ENCODE measurements at regions not wholly inside any gene's neighbourhood (a gene's known extent, or its start where the extent isn't known, plus 50 kb on each side); places are given as distances from the start of the nearest gene placed in this dataset.
"Not testable (repeated sequence)": the region's sequence is repeated elsewhere in the genome, so short reads cannot be mapped to it uniquely, and the experiment has no call there.

DNA sequence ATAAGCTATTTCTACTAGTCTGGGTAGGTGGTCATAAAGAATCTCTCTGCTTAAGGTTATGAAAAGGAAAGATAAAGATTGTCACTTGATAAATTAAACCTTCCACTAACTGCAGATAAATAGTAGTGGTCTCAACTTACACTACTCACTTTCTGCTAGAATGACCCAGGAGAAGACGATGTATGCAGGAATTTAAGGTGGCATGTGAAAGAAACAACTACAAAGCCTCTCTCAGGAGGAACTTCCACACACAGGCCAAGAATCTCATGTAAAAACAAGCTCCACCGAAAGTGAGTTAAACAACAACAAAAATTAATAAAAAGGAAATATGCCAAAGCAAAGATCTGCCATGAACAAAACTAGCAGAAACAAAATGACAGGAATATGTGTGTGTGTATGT is 165.4 kb downstream of the CDC14C start:
- DNase-seq (no peak), ATAC-seq (ENCODE audit: low read depth in 2 of 2) (no peak)
- H3K4me3 Mint-ChIP-seq, result no peak overlapping the region
- H3K4me1 Mint-ChIP-seq, result no peaks in the 10 kb centered on the region
- H3K27ac Mint-ChIP-seq, result no peak overlapping the region
- Histone ChIP-seq H3K4me1 (ENCODE audit: control insufficient read depth, insufficient read depth, low read length, poor library complexity, severe bottlenecking) (no peaks in the 10 kb centered on the region), H3K9me3 (ENCODE audit: control insufficient read depth in 2 of 2, low read length in 2 of 2) (no peaks in the 10 kb centered on the region), H3K36me3 (ENCODE audit: control insufficient read depth, insufficient read depth, low read length) (no peaks in the 10 kb centered on the region), H3K27me3 (ENCODE audit: control insufficient read depth, insufficient read depth, low read length) (no peaks in the 10 kb centered on the region), H3K4me3 (ENCODE audit: low read depth, low read length) (no peak overlapping the region), H3K27ac (ENCODE audit: insufficient read depth, low read length, poor library complexity, severe bottlenecking) (no peak overlapping the region)
- no peaks in the 10 kb centered on the region for H3K27me3 Mint-ChIP-seq
- no peaks in the 10 kb centered on the region for H3K36me3 Mint-ChIP-seq
- H3K9me3 Mint-ChIP-seq, result peaks cover 0 to 6% (median 1%) of the 10 kb centered on the region in 7 donors

DNA sequence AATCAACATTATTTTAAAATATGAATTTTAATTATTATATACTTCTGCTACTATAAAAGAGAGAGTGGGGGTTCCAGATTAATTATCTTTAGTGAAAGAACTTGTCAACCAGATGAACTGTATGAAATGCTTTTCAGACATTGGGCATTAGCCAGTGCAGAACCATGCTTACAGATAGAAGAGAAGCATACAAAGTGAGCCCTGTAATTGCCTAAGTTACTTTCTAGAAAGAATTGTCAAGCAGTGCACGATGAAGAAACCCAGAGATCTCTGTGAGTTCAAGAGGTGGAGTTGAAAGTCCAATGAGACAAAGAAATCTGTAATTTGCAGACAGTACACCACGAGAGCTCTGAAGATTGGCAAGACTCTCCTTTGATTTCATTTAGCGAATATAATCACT is 166.7 kb downstream of the CDC14C start:
- ATAC-seq (ENCODE audit: low read depth in 2 of 2), result no peak
- H3K4me3 Mint-ChIP-seq, result no peak overlapping the region

GRCh38 chr7:49091519-49091918 is 167.2 kb downstream of the CDC14C start:
- Histone ChIP-seq H3K4me1 (ENCODE audit: control insufficient read depth, insufficient read depth, low read length, poor library complexity, severe bottlenecking) (no peaks in the 10 kb centered on the region), H3K27me3 (ENCODE audit: control insufficient read depth, insufficient read depth, low read length) (no peaks in the 10 kb centered on the region), H3K9me3 (ENCODE audit: control insufficient read depth in 2 of 2, low read length in 2 of 2) (no peaks in the 10 kb centered on the region), H3K36me3 (ENCODE audit: control insufficient read depth, insufficient read depth, low read length) (no peaks in the 10 kb centered on the region), H3K27ac (ENCODE audit: insufficient read depth, low read length, poor library complexity, severe bottlenecking) (no peak overlapping the region), H3K4me3 (ENCODE audit: low read depth, low read length) (no peak overlapping the region)
- Mint-ChIP-seq H3K4me1 (no peaks in the 10 kb centered on the region), H3K27me3 (no peaks in the 10 kb centered on the region), H3K27ac (no peak overlapping the region), H3K36me3 (no peaks in the 10 kb centered on the region), H3K9me3 (peaks cover 0 to 7% (median 4%) of the 10 kb centered on the region in 7 donors), H3K4me3 (no peak overlapping the region)
- DNase-seq, result no peak
- no peak for ATAC-seq (ENCODE audit: low read depth in 2 of 2)

More for the DNA sequence above, 166.7 kb downstream of the CDC14C start:
- Mint-ChIP-seq H3K9me3 (peaks cover 0 to 7% (median 4%) of the 10 kb centered on the region in 7 donors), H3K27me3 (no peaks in the 10 kb centered on the region), H3K36me3 (no peaks in the 10 kb centered on the region), H3K27ac (no peak overlapping the region), H3K4me1 (no peaks in the 10 kb centered on the region)
- H3K27ac ChIP-seq (ENCODE audit: insufficient read depth, low read length, poor library complexity, severe bottlenecking), result no peak overlapping the region
- no peaks in the 10 kb centered on the region for H3K9me3 ChIP-seq (ENCODE audit: control insufficient read depth in 2 of 2, low read length in 2 of 2)
- H3K27me3 ChIP-seq (ENCODE audit: control insufficient read depth, insufficient read depth, low read length), result no peaks in the 10 kb centered on the region
- no peak overlapping the region for H3K4me3 ChIP-seq (ENCODE audit: low read depth, low read length)
- no peaks in the 10 kb centered on the region for H3K36me3 ChIP-seq (ENCODE audit: control insufficient read depth, insufficient read depth, low read length)
- DNase-seq, result no peak
- H3K4me1 ChIP-seq (ENCODE audit: control insufficient read depth, insufficient read depth, low read length, poor library complexity, severe bottlenecking), result no peaks in the 10 kb centered on the region

- DNase-seq, result no peak
- no peak for ATAC-seq (ENCODE audit: low read depth in 2 of 2)
- H3K36me3 Mint-ChIP-seq, result no peaks in the 10 kb centered on the region
- no peaks in the 10 kb centered on the region for H3K36me3 ChIP-seq (ENCODE audit: control insufficient read depth, insufficient read depth, low read length)
- H3K9me3 Mint-ChIP-seq, result peaks cover 0 to 7% (median 3%) of the 10 kb centered on the region in 7 donors
- no peak overlapping the region for H3K27ac ChIP-seq (ENCODE audit: insufficient read depth, low read length, poor library complexity, severe bottlenecking)
- no peak overlapping the region for H3K27ac Mint-ChIP-seq
- H3K4me3 Mint-ChIP-seq, result no peak overlapping the region
- H3K4me1 Mint-ChIP-seq, result no peaks in the 10 kb centered on the region
- no peak overlapping the region for H3K4me3 ChIP-seq (ENCODE audit: low read depth, low read length)
- no peaks in the 10 kb centered on the region for H3K9me3 ChIP-seq (ENCODE audit: control insufficient read depth in 2 of 2, low read length in 2 of 2)
- no peaks in the 10 kb centered on the region for H3K4me1 ChIP-seq (ENCODE audit: control insufficient read depth, insufficient read depth, low read length, poor library complexity, severe bottlenecking)
- H3K27me3 Mint-ChIP-seq, result no peaks in the 10 kb centered on the region
- H3K27me3 ChIP-seq (ENCODE audit: control insufficient read depth, insufficient read depth, low read length), result no peaks in the 10 kb centered on the region
These were observed 168.9 kb downstream of the CDC14C start for GRCh38 chr7:49093218-49093617.

- no peaks in the 10 kb centered on the region for H3K9me3 ChIP-seq (ENCODE audit: control insufficient read depth in 2 of 2, low read length in 2 of 2)
- Mint-ChIP-seq H3K36me3 (no peaks in the 10 kb centered on the region), H3K9me3 (peaks cover 2 to 9% (median 4%) of the 10 kb centered on the region in 7 donors), H3K27ac (no peak overlapping the region), H3K27me3 (no peaks in the 10 kb centered on the region), H3K4me3 (no peak overlapping the region), H3K4me1 (no peaks in the 10 kb centered on the region)
- DNase-seq, result no peak
- no peak overlapping the region for H3K27ac ChIP-seq (ENCODE audit: insufficient read depth, low read length, poor library complexity, severe bottlenecking)
- ATAC-seq (ENCODE audit: low read depth in 2 of 2), result no peak
- no peak overlapping the region for H3K4me3 ChIP-seq (ENCODE audit: low read depth, low read length)
- no peaks in the 10 kb centered on the region for H3K36me3 ChIP-seq (ENCODE audit: control insufficient read depth, insufficient read depth, low read length)
- no peaks in the 10 kb centered on the region for H3K27me3 ChIP-seq (ENCODE audit: control insufficient read depth, insufficient read depth, low read length)
- H3K4me1 ChIP-seq (ENCODE audit: control insufficient read depth, insufficient read depth, low read length, poor library complexity, severe bottlenecking), result no peaks in the 10 kb centered on the region
These were observed 170.5 kb downstream of the CDC14C start for GRCh38 chr7:49094866-49095265.

DNA sequence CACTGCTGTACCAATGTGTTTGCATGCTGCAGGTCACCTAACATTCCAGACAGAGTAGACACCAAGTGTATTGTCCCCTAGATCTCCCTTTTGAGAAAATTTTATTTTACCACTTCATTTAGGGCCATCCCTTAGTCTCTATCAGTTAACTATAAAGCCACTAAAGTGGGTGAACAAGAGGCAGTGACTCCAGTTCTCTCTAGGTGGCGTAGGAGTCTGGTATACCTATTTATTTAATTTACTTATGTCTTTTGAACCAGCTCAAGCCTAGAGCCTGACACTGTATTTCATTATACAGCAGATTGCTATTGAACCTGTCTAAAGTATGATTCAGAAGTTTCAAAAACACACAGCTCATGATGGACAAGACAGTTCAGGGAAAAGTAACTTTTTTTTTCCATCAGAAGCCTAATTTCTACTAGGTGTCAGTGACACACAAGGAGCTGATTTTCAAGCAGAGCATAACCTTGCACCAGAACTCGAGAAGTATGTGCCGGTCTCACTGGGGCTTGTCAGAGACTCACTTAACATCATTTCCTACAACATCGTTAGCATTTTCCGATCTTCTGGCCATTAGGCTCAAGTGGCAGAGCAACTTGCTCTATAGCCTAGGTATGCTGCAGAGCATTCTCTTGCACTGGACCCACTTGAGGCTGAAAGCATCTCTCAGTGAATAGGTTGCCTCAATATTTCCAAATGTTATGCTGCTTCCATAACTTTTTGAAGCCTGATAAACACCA is 175.4 kb downstream of the CDC14C start:
- Mint-ChIP-seq H3K36me3 (no peaks in the 10 kb centered on the region), H3K9me3 (peaks cover 1 to 9% (median 4%) of the 10 kb centered on the region in 7 donors), H3K4me3 (no peak overlapping the region), H3K4me1 (no peaks in the 10 kb centered on the region), H3K27ac (no peak overlapping the region), H3K27me3 (no peaks in the 10 kb centered on the region)
- H3K4me3 ChIP-seq (ENCODE audit: low read depth, low read length), result no peak overlapping the region
- no peaks in the 10 kb centered on the region for H3K4me1 ChIP-seq (ENCODE audit: control insufficient read depth, insufficient read depth, low read length, poor library complexity, severe bottlenecking)
- H3K9me3 ChIP-seq (ENCODE audit: control insufficient read depth in 2 of 2, low read length in 2 of 2), result no peaks in the 10 kb centered on the region
- no peak overlapping the region for H3K27ac ChIP-seq (ENCODE audit: insufficient read depth, low read length, poor library complexity, severe bottlenecking)
- ATAC-seq (ENCODE audit: low read depth in 2 of 2) (no peak), DNase-seq (no peak)
- no peaks in the 10 kb centered on the region for H3K27me3 ChIP-seq (ENCODE audit: control insufficient read depth, insufficient read depth, low read length)
- no peaks in the 10 kb centered on the region for H3K36me3 ChIP-seq (ENCODE audit: control insufficient read depth, insufficient read depth, low read length)

GRCh38 chr7:49100908-49101740 is 176.8 kb downstream of the CDC14C start:
- not testable (repeated sequence) for H3K4me3 ChIP-seq (ENCODE audit: low read depth, low read length); DNase-seq; H3K27ac ChIP-seq (ENCODE audit: insufficient read depth, low read length, poor library complexity, severe bottlenecking); H3K9me3 ChIP-seq (ENCODE audit: control insufficient read depth in 2 of 2, low read length in 2 of 2); H3K4me3 Mint-ChIP-seq; H3K27me3 ChIP-seq (ENCODE audit: control insufficient read depth, insufficient read depth, low read length); H3K27ac Mint-ChIP-seq; H3K4me1 Mint-ChIP-seq; H3K36me3 Mint-ChIP-seq; H3K27me3 Mint-ChIP-seq; ATAC-seq (ENCODE audit: low read depth in 2 of 2); H3K36me3 ChIP-seq (ENCODE audit: control insufficient read depth, insufficient read depth, low read length); H3K9me3 Mint-ChIP-seq; H3K4me1 ChIP-seq (ENCODE audit: control insufficient read depth, insufficient read depth, low read length, poor library complexity, severe bottlenecking)
